ENCODE measurements at regions not wholly inside any gene's neighbourhood (a gene's known extent, or its start where the extent isn't known, plus 50 kb on each side); places are given as distances from the start of the nearest gene placed in this dataset.

DNA sequence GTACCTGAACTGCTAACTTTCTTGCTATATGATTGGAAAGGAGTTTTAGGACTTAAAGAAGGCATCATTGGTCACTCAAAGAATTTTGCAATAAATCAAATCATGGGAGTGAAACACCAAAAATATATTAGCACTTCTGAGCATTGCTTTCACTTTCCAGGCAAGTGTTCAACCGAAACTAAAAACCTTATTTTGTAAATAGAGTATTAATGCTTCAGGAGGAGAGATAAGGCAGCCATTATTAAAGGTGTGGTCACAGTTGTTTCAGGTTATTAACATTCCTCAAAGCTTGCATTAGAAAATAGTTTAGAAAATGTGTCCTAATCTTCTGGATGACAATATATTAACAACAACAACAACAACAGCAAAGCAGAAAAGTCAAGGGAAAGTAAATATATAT is 92.3 kb upstream of the TLL1 start:
- TF ChIP-seq, protein P1, sequence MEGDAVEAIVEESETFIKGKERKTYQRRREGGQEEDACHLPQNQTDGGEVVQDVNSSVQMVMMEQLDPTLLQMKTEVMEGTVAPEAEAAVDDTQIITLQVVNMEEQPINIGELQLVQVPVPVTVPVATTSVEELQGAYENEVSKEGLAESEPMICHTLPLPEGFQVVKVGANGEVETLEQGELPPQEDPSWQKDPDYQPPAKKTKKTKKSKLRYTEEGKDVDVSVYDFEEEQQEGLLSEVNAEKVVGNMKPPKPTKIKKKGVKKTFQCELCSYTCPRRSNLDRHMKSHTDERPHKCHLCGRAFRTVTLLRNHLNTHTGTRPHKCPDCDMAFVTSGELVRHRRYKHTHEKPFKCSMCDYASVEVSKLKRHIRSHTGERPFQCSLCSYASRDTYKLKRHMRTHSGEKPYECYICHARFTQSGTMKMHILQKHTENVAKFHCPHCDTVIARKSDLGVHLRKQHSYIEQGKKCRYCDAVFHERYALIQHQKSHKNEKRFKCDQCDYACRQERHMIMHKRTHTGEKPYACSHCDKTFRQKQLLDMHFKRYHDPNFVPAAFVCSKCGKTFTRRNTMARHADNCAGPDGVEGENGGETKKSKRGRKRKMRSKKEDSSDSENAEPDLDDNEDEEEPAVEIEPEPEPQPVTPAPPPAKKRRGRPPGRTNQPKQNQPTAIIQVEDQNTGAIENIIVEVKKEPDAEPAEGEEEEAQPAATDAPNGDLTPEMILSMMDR (IDR thresholded peaks at IDR 0.05; ENCODE audit: low read depth, low read length, missing input control): no peak
- TF ChIP-seq TAF1 (conservative IDR thresholded peaks at IDR 0.05) (no peak), JUND (IDR thresholded peaks at IDR 0.05) (no peak), GABPA (IDR thresholded peaks at IDR 0.05 in 1 of 2, conservative IDR thresholded peaks at IDR 0.05 in 1 of 2) (no peak), FOXA1 (IDR thresholded peaks at IDR 0.05) (no peak), NR2F2 (IDR thresholded peaks at IDR 0.05) (no peak), RXRA (IDR thresholded peaks at IDR 0.05) (no peak), RAD21 (IDR thresholded peaks at IDR 0.05) (no peak), YY1 (IDR thresholded peaks at IDR 0.05) (no peak)
- TF ChIP-seq, protein P2, sequence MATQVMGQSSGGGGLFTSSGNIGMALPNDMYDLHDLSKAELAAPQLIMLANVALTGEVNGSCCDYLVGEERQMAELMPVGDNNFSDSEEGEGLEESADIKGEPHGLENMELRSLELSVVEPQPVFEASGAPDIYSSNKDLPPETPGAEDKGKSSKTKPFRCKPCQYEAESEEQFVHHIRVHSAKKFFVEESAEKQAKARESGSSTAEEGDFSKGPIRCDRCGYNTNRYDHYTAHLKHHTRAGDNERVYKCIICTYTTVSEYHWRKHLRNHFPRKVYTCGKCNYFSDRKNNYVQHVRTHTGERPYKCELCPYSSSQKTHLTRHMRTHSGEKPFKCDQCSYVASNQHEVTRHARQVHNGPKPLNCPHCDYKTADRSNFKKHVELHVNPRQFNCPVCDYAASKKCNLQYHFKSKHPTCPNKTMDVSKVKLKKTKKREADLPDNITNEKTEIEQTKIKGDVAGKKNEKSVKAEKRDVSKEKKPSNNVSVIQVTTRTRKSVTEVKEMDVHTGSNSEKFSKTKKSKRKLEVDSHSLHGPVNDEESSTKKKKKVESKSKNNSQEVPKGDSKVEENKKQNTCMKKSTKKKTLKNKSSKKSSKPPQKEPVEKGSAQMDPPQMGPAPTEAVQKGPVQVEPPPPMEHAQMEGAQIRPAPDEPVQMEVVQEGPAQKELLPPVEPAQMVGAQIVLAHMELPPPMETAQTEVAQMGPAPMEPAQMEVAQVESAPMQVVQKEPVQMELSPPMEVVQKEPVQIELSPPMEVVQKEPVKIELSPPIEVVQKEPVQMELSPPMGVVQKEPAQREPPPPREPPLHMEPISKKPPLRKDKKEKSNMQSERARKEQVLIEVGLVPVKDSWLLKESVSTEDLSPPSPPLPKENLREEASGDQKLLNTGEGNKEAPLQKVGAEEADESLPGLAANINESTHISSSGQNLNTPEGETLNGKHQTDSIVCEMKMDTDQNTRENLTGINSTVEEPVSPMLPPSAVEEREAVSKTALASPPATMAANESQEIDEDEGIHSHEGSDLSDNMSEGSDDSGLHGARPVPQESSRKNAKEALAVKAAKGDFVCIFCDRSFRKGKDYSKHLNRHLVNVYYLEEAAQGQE (IDR thresholded peaks at IDR 0.05): no peak
- TF ChIP-seq, protein P3, sequence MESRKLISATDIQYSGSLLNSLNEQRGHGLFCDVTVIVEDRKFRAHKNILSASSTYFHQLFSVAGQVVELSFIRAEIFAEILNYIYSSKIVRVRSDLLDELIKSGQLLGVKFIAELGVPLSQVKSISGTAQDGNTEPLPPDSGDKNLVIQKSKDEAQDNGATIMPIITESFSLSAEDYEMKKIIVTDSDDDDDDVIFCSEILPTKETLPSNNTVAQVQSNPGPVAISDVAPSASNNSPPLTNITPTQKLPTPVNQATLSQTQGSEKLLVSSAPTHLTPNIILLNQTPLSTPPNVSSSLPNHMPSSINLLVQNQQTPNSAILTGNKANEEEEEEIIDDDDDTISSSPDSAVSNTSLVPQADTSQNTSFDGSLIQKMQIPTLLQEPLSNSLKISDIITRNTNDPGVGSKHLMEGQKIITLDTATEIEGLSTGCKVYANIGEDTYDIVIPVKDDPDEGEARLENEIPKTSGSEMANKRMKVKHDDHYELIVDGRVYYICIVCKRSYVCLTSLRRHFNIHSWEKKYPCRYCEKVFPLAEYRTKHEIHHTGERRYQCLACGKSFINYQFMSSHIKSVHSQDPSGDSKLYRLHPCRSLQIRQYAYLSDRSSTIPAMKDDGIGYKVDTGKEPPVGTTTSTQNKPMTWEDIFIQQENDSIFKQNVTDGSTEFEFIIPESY (IDR thresholded peaks at IDR 0.05): no peak
- TF ChIP-seq, protein P4, sequence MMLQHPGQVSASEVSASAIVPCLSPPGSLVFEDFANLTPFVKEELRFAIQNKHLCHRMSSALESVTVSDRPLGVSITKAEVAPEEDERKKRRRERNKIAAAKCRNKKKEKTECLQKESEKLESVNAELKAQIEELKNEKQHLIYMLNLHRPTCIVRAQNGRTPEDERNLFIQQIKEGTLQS (IDR thresholded peaks at IDR 0.05): no peak
- TF ChIP-seq, protein P5, sequence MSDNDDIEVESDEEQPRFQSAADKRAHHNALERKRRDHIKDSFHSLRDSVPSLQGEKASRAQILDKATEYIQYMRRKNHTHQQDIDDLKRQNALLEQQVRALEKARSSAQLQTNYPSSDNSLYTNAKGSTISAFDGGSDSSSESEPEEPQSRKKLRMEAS (IDR thresholded peaks at IDR 0.05): no peak
